Loucy (cell line): ENCODE measurements at regions not wholly inside any gene's neighbourhood (a gene's known extent, or its start where the extent isn't known, plus 50 kb on each side); places are given as distances from the start of the nearest gene placed in this dataset.

Experiments
- EZH2phosphoT487 ChIP-seq: fragments of 200-600 bp; IDR thresholded peaks from 2 replicates; pipeline ENCODE4 v1.6.1; 2018; ENCODE audit warnings: antibody characterized with exemption, mild to moderate bottlenecking, moderate library complexity, borderline replicate concordance
- TF ChIP-seq, protein P1 (sequence below): fragments of 200-600 bp; sonication (generic); conservative IDR thresholded peaks from 2 replicates; pipeline ENCODE4 v1.5.1; 2014; ENCODE audit warnings: mild to moderate bottlenecking, antibody characterized with exemption, low read length

DNA sequence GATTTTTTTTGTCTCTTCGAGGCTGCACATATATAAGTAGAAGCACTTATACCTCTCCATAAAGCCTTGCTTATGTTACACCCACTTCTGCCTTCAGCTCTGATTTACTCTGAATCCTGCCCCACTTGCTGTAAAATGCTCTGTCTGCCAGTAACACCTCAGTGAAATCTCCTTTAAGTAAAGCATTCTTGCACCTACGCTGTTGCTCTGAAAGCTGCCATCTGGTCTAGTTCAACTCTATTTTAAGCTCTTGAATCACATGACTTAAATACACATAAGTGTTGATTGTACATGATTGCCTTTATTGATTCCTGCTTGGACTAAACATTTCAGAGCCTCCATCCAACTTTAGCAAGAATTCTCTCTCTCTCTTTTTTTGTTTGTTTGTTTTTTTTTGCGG lies 609.0 kb upstream of the CELF4 start:
- TF ChIP-seq, protein P1, sequence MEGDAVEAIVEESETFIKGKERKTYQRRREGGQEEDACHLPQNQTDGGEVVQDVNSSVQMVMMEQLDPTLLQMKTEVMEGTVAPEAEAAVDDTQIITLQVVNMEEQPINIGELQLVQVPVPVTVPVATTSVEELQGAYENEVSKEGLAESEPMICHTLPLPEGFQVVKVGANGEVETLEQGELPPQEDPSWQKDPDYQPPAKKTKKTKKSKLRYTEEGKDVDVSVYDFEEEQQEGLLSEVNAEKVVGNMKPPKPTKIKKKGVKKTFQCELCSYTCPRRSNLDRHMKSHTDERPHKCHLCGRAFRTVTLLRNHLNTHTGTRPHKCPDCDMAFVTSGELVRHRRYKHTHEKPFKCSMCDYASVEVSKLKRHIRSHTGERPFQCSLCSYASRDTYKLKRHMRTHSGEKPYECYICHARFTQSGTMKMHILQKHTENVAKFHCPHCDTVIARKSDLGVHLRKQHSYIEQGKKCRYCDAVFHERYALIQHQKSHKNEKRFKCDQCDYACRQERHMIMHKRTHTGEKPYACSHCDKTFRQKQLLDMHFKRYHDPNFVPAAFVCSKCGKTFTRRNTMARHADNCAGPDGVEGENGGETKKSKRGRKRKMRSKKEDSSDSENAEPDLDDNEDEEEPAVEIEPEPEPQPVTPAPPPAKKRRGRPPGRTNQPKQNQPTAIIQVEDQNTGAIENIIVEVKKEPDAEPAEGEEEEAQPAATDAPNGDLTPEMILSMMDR, result no peak
- TF ChIP-seq EZH2phosphoT487, result no peak
